Endothelial cell (in vitro differentiated cells): ENCODE measurements at regions not wholly inside any gene's neighbourhood (a gene's known extent, or its start where the extent isn't known, plus 50 kb on each side); places are given as distances from the start of the nearest gene placed in this dataset.

Experiments
- DNase-seq: peaks from one replicate; pipeline ENCODE4 v3.0.0; 2021; ENCODE audit warnings: low spot score
- H3K27ac Mint-ChIP-seq: one replicate; pipeline ENCODE4 v1.8.0; 2021; ENCODE audit warnings: mixed read lengths, inconsistent platforms; ENCODE audit not compliant: unreplicated experiment
- H3K27me3 Mint-ChIP-seq: one replicate; pipeline ENCODE4 v1.8.0; 2021; ENCODE audit warnings: mild to moderate bottlenecking, moderate library complexity, mixed read lengths, inconsistent platforms; ENCODE audit not compliant: unreplicated experiment
- H3K36me3 Mint-ChIP-seq: one replicate; pipeline ENCODE4 v1.8.0; 2021; ENCODE audit warnings: mild to moderate bottlenecking, low read depth, mixed read lengths, inconsistent platforms; ENCODE audit not compliant: unreplicated experiment
- H3K4me1 Mint-ChIP-seq: one replicate; pipeline ENCODE4 v1.8.0; 2021; ENCODE audit warnings: mild to moderate bottlenecking, mixed read lengths, inconsistent platforms; ENCODE audit not compliant: unreplicated experiment
- H3K4me3 Mint-ChIP-seq: one replicate; pipeline ENCODE4 v1.8.0; 2021; ENCODE audit warnings: mild to moderate bottlenecking, mixed read lengths, inconsistent platforms; ENCODE audit not compliant: unreplicated experiment
- H3K9me3 Mint-ChIP-seq: one replicate; pipeline ENCODE4 v1.8.0; 2021; ENCODE audit warnings: mixed read lengths, inconsistent platforms; ENCODE audit not compliant: unreplicated experiment
- TF ChIP-seq, protein P1 (sequence below): fragments of 200-600 bp; sonication (generic); IDR thresholded peaks from one replicate; pipeline ENCODE4 v1.5.0; 2021; ENCODE audit warnings: antibody characterized with exemption; ENCODE audit not compliant: unreplicated experiment

DNA sequence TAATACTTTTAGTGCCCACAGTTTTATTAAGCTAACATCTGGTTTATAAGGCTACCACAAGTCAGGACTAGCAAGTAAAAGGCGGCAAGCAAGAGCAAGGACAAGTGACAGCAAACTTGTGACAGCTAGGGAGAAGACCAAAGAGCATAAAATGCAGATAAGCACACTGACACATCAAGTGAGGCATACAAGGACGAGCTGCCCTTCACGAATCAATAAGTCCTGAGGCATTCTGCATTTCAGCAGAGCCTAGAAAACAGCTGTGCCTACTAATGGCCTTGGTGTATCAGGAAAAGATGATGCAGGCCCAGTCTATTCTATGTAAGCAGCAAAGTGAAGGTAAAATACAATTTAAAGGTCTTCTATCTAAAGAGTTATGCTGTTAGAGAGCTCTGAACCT, 74.8 kb downstream of the KRTAP19-8 start:
- H3K9me3 Mint-ChIP-seq: no peaks in the 10 kb centered on the region
- no peak overlapping the region for H3K4me3 Mint-ChIP-seq
- TF ChIP-seq, protein P1, sequence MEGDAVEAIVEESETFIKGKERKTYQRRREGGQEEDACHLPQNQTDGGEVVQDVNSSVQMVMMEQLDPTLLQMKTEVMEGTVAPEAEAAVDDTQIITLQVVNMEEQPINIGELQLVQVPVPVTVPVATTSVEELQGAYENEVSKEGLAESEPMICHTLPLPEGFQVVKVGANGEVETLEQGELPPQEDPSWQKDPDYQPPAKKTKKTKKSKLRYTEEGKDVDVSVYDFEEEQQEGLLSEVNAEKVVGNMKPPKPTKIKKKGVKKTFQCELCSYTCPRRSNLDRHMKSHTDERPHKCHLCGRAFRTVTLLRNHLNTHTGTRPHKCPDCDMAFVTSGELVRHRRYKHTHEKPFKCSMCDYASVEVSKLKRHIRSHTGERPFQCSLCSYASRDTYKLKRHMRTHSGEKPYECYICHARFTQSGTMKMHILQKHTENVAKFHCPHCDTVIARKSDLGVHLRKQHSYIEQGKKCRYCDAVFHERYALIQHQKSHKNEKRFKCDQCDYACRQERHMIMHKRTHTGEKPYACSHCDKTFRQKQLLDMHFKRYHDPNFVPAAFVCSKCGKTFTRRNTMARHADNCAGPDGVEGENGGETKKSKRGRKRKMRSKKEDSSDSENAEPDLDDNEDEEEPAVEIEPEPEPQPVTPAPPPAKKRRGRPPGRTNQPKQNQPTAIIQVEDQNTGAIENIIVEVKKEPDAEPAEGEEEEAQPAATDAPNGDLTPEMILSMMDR: no peak
- DNase-seq: no peak
- no peak overlapping the region for H3K27ac Mint-ChIP-seq
- no peaks in the 10 kb centered on the region for H3K36me3 Mint-ChIP-seq
- H3K27me3 Mint-ChIP-seq: no peaks in the 10 kb centered on the region
- no peaks in the 10 kb centered on the region for H3K4me1 Mint-ChIP-seq

DNA sequence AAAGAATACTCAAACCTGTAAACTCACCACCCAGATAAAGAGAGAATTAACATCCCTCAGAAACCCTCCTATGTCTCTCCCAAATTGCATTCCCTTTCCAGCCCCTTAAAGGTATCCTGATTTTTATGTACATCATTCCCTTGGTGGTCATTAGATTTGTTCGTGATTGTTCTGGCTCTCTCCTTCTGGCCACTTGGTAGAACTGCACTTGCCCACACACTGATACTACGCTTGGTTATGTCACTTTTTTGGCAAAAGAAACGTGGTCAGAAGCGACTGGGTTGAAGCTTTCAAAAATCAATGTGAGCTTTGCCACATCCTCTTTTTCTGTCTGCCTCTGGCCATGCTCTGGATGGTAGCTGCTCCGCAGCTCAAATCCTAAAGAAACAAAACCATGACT, 76.3 kb downstream of the KRTAP19-8 start:
- Mint-ChIP-seq H3K27ac (no peak overlapping the region), H3K36me3 (no peaks in the 10 kb centered on the region), H3K4me1 (no peaks in the 10 kb centered on the region), H3K4me3 (no peak overlapping the region), H3K9me3 (no peaks in the 10 kb centered on the region), H3K27me3 (no peaks in the 10 kb centered on the region)
- TF ChIP-seq, protein P1: peak; percentile 56
- no peak for DNase-seq

DNA sequence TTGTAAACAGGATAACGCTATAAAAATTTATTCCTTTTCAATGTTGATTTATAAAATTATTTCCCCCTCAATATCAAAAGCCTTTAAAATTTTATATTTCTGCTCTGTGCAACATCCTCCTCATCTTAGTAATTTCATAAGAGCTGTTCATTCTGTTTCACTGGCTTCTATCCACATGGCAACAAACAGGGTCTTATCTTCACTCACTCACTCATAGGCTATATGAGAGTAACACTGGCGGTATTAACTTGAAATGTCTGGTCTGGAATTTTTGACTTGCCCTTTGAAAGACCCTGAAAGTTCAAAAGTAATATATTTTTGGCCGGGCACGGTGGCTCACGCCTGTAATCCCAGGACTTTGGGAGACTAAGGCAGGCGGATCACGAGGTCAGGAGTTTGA, 77.4 kb upstream of the KRTAP11-1 start:
- DNase-seq: no peak
- Mint-ChIP-seq H3K27me3 (no peaks in the 10 kb centered on the region), H3K36me3 (no peaks in the 10 kb centered on the region), H3K9me3 (no peaks in the 10 kb centered on the region), H3K4me1 (no peaks in the 10 kb centered on the region), H3K4me3 (no peak overlapping the region), H3K27ac (no peak overlapping the region)
- TF ChIP-seq, protein P1: no peak

DNA sequence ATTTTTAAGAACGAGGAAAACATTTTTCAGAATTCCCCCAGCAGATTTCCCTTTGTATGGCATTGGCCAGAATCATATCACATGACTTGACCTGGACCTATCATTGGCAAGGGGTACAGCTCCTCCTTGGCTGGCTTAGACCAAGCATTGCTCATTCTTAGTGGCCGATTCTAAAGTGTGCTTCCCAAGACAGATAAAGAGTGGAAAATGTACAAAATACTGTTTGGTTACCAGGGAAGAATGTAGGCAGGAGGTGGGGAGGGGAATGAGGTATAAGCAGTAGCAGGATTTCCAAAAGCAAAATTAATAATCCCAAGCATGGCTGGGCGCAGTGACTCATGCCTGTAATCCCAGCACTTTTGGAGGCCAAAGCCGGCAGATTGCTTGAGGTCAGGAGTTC, 75.6 kb upstream of the KRTAP11-1 start:
- no peak for DNase-seq
- Mint-ChIP-seq H3K27ac (no peak overlapping the region), H3K27me3 (no peaks in the 10 kb centered on the region), H3K9me3 (no peaks in the 10 kb centered on the region), H3K4me1 (no peaks in the 10 kb centered on the region), H3K36me3 (no peaks in the 10 kb centered on the region), H3K4me3 (no peak overlapping the region)
- TF ChIP-seq, protein P1: no peak

DNA sequence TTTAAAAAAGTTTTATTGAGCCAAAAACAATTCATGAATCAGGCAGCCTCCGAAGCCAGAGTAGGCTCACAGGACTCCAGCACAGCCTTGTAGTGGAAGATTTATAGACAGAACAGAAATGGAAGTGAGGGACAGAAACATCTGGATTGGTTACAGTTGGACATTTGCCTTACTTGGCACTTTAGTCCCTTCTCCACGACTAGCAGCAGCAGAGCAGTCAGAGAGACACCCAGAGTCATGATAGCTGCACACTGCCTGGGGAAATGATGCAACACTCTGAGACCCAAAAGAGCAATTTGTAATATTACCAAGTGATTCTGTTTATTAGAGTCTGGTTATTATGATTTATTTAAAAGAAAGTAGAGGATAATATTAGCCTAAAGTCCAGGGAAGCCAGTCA, 72.2 kb upstream of the KRTAP11-1 start:
- H3K4me3 Mint-ChIP-seq: no peak overlapping the region
- H3K9me3 Mint-ChIP-seq: no peaks in the 10 kb centered on the region
- DNase-seq: no peak
- no peak overlapping the region for H3K27ac Mint-ChIP-seq
- H3K4me1 Mint-ChIP-seq: no peaks in the 10 kb centered on the region
- H3K27me3 Mint-ChIP-seq: peaks cover 2% of the 10 kb centered on the region
- no peaks in the 10 kb centered on the region for H3K36me3 Mint-ChIP-seq
- TF ChIP-seq, protein P1: no peak
